NCI-H2029 (cell line): ENCODE measurements at regions not wholly inside any gene's neighbourhood (a gene's known extent, or its start where the extent isn't known, plus 50 kb on each side); places are given as distances from the start of the nearest gene placed in this dataset.

Experiments
- DNase-seq: peaks from one replicate; lab custom pipeline; 2025; lab: John Stamatoyannopoulos, UW

DNA sequence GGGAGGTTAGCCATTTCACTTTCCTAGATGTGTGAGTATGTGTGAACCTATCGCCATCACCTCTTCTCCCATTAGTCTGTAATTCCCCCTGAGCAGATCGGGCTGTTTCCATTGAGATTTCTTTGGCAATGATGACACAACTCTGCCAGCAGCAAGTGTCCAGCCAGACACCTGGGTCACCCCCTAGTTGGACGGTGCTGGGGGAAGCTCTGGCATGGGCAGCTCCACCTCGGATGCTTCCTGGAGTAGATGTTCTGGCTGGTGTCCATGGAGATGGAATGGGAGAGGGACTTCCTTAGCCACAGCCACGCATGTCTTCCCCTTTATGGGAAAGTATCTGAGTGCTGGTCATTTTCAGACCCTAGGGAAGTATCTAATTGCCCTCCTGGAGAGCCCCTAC is 247.9 kb upstream of the RPL38 start:
- DNase-seq, result no peak

DNA sequence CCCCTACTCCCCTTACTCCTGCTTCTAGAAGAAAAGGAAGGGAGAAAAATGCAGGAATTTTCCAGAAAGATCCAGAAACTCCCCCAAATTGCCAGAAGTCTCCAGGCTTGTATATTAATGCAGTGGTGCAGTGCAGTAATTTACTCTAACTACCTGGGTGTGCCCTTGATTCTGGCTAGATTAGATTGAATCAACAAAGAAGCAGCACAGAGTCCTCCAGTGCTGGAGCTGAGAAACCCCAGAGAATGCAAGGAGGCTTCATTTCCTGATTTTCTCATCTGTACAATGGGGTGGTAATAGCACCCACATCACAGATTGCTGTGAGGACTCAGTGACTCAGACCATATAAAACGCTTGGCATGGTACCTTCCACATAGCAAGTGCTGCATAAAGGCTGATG is 247.3 kb upstream of the RPL38 start:
- DNase-seq, result no peak

DNA sequence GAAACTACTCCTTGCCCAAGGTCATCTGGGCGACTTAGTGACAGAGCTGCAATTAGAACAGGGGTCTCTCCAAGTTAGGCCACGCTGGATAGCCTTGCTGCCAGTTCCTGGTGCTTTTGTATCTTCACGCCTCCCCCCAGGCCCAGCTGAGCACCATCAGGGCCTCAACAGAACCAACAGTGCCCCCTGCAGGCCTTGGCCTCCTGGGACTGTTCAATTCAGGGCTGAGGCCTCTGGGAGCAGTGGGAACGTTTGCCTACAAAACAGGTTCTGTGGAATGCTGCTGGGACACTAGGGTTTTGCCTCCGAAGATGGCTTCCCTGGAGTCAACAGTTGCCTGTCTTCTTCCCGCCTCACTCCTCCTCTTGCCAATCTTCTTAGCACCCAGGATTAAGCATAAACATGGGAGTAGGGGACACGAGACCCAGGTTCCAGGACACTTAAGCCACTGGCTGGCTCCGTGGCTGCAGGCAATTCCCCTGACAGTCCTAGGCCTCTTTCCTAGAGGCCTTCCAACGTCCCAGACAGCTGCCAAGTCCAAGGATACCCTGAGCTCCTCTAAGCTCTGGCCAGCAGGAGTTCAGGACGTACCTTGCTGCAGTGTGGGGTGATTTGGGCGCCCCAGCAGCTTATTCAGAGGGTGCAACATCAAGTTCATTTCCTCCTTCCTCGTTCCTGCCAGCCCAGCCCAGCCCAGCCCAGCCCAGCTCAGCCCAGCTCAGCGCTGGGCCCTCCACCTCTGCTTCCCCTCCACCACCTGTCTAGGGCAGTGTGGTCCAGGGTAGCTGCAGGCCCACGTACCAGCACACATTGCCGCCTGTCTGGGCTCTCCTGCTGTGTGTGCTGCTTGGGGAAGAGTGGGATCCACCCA is 246.6 kb upstream of the RPL38 start:
- DNase-seq, result peak; percentile 56

DNA sequence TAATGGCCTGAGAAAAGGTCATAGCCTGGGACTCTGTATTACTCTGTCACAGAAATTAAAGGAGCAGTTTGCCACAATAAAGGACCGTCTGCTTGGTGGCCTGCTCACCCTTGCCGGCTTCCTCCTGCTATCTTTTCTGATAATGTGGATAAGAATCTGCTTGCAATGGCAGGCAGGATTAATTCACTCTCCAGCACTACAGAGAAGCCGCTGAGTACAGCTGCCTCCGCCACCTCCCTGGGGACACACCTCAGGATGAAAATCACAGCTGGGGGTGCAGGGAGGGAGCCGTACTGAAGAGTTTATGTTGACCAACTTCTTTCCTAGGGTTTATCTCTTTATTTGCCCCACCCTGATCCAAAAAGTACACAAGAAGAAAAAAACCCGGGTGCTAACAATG is 245.9 kb upstream of the RPL38 start:
- DNase-seq, result no peak

DNA sequence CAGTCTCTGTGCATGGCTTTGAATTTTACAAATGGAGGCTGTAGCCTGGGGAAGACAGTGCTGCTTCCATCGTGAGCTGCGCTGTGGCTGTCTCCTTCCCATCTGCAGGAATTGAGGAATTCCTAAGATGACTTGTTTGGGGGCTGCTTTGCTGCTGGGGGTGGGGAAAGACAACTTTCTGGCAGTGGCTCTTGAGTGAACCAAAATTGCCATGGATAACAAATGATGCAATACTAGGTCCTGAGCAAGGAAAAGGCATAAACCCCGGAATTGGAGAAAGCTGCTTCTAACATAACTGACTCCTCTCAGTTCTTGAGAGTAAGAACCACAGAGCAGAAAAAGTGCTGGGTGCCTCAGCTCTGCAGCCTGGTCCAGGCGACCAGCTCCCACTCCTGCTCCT is 245.0 kb upstream of the RPL38 start:
- DNase-seq, result no peak

DNA sequence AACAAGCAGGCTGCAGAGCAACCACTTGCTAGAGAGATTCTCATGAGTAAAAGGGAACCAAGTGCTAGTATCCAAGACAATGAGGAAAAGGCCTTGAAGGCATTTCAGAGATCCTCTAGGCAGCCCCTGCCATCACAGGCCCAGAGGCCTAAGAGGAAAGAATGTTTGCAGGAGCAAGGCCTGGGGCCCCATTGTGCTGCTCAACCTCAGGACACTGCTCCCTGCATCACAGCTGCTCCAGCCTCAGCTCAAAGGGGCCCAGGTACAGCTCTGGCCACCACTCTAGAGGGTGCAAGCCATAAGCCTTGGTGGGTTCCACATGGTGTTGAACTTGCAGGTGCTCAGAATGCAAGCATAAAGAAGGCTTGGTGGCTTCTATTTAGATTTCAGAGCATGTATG is 243.0 kb upstream of the RPL38 start:
- DNase-seq, result no peak

DNA sequence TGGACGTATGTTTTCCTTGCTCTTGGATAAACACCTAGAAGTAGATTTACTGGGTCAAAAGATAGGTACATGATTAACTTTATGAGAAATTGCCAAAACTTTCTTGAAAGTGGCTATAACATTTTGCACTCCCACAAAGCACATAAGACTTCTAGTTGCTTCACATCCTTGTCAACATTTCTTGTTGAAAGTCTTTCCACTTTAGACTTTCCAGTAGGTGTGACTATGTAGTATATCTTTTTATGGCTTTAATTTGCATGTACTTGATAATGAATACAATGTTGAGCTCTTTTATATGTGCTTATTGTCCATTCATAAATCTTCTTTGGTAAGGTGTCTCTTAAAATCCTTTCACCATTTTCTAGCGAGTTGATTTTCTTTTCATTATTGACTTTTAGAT is 241.2 kb upstream of the RPL38 start:
- no peak for DNase-seq

DNA sequence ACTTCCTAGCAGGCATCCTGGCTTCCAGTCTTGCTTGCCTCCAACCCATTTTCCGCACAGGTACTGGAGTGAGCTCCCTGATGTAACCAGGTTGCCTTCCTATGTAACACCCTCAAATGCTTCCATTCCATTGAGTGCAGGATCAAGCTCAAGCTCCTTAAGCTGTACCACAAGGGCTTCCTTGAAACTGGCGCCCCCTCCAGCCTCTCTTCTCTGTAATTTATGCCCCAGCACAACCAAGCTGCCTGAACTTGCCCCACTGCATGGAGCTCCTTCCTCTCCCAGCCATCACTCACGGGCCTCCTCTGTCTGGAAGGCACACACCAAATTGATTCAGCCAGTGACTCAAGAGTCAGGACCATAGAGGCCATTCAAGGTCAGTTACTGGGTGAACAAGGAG is 234.8 kb upstream of the RPL38 start:
- DNase-seq, result no peak

DNA sequence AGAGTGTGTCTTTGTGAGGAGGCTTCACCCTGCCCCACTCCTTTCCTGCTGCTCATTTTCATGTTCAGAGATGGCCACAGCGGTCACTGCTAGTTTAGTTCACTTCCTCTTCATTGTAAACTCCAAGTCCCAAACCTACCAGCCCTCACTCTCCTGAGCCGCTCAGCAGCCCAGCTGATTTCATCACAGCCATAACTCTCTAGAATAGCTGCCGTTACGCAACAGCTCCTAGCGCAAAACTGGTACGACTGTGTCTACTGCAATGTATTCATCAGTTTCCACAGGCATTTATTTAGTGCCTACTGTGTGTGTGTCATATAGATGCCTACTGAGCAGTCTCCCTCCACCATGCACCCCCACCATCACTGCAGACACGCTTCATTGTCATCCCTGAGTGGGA is 233.5 kb upstream of the RPL38 start:
- no peak for DNase-seq

DNA sequence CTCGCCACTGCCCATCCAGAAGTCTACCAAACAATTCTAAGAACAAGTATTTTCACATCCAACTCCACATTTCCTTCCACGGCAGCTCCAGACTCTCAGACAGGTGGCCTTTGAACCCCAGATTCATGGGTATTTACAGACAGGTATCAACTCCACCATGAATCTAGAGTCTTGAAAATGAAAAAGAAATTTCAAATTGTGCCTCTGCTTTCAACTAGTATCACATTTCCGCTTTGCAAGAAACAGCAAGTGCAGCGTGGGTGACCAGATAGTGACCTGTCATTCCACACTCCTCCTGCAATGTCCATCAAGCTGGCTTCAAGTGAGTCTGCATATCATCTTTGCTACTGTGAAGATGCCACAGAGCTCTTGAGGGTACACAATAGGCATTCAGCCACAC is 232.4 kb upstream of the RPL38 start:
- DNase-seq, result no peak

DNA sequence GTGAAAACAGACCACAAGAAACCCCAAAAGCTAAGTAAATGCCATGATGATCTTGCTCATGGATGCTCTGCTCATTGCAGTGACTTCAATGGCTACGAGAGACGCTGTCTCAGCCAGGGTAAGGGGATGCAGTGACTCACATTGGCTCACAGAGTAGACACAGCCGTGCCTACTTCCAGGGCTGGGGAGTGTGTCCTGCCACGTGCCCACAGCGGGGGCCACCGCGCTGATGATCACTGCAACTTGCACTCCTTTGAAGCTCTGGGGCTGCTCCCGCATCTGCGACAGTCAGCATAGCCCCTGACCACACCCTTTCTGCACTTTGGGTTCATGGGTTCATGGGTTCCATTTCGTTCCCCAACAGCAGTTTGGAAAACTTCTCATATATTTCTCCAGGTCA is 231.4 kb upstream of the RPL38 start:
- no peak for DNase-seq

DNA sequence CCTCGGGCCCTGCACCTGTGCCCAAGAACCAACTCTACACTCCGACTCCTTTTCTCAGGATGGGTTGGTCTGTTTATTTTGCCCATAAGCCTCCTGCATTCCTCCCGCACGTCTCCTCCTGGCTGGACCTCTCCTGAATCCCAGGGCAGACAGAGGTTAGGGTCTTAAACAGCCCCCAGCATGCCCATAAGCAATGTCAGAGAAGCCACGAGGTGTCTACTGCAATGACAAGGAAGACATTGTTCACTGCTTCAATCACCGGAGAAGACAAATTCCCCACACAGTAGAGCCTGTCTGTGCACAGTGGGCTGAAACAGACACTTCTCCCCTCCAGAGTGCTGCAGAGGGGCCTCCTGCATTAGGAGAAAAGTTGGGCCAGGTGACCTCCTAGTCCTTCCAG is 230.6 kb upstream of the RPL38 start:
- DNase-seq, result no peak

DNA sequence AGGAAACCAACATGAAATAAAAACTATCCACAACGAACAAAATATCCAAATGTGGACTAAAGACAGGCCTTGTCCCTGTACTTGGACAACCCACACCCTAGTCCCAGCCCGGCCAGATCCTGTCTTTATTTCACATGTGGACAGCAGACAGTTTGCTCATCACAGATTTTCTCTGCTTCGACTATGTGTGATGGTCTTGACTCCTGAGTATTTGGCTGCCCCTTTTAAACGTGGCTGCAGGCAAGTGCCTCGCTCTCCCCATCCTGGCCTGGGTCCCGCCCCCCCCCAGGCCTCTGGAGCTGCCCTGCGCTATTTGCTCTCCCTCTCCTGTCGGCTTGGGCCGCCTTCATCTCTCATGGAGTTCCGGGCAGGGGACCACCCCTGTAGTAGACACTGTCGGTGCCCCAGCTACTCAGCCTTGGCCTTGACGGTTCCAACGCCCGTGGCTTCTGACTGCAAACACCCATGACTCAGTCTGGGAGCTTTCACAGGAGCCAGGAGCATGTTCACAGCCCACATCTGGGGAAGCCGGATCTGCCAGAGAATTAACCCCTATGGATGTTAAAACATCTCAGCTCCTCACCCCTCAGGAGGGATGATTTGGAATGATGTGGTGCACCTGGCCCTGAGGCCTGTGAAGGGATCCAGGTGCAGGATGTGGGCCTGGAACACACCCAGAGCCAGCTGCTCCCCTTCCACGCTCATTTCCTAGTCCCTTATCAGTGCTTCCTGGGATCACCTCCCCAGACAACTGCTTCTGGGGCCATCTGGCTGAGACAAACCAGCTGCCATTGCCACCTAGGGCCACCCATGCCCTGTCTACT is 229.7 kb upstream of the RPL38 start:
- no peak for DNase-seq

DNA sequence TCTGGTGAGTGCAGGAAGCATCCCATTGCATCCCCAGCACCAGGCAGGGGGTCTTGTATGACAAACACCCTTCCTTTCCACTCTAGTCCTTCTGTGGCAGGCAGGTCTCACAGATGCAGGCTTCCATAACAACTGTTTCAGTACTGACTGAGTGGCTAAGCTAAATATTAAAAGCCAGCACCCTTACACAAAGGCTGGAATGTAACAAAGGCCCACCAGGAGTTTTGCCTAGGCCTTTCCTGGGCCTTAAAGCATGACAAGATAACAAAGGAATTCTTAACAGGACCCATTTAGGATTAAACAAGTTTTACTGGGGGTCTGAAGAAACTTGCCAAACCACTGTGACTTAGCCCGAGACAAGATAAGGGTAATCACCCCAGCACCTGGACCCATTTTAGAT is 228.9 kb upstream of the RPL38 start:
- no peak for DNase-seq

DNA sequence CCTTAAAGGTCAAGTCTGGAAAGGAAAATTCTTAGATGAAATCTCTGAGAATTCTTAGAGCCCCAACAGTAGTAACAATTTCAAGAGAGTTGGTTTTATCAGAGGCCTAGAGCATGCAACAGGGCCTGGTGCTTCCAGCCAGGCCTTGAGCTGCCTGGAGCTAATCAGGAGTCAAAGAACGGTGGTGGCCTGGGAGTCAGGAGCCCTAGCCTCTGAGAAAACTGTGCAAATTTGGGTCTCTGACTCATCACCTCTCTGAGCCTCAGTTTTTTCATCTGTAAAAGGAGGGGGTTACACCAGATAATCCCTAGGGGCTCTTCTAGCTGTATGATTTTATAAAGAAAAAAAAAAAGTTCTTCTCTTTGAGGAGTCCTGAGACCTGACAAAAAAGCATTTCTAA is 227.3 kb upstream of the RPL38 start:
- no peak for DNase-seq

DNA sequence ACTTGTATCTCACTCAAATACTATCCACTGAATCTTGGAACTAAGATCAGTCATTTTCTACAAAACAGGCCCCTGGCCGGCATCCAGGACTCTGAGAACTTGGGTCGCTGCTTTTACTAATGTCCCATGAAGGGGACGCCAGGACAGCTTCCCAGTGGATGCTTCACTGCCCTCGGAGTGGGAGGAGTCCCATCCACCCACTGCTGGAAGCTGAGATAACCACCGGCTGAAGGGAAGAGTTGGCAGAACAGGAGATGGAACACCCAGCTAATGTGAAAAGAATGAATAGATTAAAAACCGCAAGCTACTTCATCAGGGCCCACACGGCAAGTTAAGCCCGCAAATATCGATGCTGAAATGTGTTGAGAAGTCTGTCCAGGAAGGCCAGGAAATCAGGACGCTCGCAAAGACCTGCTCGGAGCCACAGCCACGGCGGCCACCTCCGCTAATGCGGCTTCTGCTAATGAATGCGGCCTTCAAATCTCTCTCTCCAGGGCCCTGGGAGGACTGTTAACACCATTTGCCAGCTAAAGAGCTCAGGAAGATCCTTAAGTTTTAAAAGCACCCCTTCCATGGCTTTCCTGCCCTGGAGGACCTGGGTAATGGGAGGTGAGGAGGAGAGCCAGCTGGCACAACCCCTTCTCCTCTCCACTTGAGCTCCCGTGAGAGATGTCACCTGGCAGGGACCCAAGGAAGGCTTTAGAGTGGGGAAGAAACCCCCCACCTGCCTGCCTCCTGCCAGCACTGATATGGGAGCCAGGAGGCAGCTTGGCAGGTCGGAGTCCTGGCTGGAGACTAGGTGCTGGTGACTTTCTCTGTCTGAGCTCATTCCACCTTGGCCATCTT is 226.6 kb upstream of the RPL38 start:
- DNase-seq, result peak; percentile 88

DNA sequence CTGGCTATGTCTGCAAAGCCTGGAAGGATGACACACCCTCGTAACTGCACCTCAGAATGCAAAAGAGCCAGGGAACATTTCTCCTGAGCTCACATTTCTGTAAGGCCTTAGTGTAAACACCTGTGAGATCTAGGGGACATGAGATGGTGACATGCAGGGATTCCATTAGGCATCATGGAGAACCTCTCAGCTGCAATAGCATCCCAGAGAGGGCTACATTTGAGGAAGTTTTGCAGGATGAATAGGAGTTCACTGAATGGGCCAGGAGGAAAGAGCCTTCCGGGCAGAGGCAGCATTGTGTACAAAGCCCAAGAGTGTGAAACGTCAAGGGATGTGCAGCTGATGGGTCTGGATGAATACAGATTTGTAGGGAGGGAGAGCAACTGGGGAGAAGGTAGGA is 223.0 kb upstream of the RPL38 start:
- no peak for DNase-seq

DNA sequence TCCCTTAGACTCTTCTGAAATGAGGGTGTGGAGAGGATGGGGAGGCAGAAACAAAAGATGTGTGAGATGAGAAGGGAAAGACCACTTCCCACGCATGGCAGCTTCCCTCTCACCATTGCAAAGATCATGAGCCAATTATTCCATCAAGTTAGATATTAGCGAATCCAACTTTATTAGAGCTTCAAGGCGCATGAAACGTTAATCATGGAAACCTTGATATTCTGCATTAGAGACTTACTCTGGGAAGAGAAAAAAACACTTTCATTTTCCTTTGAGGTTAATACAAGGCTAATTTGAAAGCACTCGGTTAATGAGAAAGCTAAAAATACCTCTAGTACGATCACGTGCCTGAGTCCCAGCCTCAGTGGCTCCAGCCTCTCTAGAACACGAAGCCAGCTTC is 220.6 kb upstream of the RPL38 start:
- no peak for DNase-seq

DNA sequence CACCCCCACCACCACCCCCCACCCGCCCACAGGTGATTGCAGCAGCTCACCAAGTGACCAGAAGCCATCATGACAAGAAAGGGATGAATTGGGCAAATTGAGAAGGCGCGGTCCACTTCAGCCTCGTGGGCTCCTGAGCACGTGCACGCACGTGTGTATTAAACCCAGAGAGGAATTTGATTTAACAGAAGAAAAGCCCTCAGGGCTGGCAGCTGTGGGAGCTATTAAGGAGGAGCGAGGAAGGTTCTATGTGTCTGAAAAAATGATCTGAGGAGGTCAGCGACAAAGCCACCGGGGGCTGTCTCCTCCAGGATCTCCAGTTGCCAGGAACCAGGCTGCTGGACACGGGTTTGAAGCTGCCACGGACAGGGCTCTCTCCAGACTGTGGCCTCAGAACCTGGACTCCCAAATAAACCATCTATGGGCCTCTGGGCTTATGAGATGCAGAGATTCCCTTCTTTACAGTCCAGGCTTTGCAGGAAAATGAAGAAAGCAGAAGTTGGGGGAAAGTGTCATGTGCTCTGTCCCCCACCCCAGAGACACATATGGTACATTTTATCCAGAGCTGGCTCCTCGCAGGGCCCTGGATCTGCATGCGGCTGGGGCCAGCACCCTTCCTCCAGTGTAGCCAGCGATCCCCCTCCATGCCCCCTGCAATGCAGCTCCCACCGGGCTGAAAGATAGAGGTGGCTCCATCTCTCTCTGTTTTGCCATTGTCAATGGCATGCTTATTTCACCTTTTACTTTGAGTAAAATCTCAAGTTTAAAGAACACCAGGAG is 219.7 kb upstream of the RPL38 start:
- DNase-seq, result no peak

DNA sequence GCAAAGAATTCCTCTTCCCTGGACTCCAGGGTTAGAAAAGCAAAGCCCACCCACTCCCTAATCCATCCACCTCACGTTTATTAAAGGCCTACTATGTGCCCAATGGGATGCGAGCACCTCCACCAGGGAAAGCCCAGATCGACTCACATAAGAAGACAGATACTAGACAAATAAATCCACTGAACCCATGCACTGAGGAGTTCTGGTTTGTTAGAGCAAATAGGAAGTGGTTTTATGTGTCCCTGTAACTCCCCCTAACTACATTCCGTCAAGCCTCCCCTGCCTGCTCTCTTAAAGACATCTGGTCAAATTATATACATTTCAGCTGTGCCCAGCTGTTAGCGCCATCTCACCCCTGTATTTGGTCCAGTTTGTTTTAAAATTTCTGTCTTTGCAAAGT is 218.5 kb upstream of the RPL38 start:
- DNase-seq, result no peak

DNA sequence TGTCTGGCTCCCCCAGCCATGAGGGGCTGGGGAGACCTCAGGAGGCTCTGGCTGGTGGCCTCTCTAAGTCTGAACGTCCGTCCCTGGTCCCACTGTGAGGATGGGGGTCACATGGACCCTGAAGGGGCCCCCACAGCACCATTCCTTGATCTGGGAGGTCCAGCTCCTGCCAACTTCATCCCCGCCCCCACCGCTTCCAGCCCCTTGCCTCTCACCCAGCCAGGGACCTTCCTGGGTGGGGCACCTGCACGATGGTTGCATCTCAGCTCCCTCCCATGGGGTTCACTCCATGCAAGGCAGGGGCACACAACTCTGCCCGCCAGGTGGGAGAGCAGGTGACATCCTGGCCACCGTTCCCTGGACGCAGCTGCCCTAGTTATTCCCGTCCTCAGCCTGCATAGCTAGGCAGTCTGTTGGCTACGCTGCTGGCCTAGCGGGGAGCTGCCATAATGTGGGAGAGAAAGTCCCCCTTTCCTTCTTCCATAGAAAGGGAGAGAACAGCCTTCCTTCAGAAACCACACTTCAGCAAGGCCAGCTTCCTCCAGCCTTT is 217.9 kb upstream of the RPL38 start:
- DNase-seq, result no peak
